Activated T-cell treated with anti-CD3 and anti-CD28 coated beads for 24 hours (primary cell): ENCODE measurements at regions not wholly inside any gene's neighbourhood (a gene's known extent, or its start where the extent isn't known, plus 50 kb on each side); places are given as distances from the start of the nearest gene placed in this dataset.
"Not testable (repeated sequence)": the region's sequence is repeated elsewhere in the genome, so short reads cannot be mapped to it uniquely, and the experiment has no call there.

Experiments used
- DNase-seq: peaks from one replicate; pipeline ENCODE4 v3.0.0-alpha.2; 2020; ENCODE audit warnings: low read depth

- DNase-seq: no peak
Measured at GRCh38 chr20:12201289-12201991, 283.7 kb downstream of the BTBD3 start.

GRCh38 chr20:12203399-12203798 lies 285.7 kb downstream of the BTBD3 start:
- DNase-seq: no peak

- no peak for DNase-seq
Measured at GRCh38 chr20:12203981-12204380, 286.3 kb downstream of the BTBD3 start.

DNA sequence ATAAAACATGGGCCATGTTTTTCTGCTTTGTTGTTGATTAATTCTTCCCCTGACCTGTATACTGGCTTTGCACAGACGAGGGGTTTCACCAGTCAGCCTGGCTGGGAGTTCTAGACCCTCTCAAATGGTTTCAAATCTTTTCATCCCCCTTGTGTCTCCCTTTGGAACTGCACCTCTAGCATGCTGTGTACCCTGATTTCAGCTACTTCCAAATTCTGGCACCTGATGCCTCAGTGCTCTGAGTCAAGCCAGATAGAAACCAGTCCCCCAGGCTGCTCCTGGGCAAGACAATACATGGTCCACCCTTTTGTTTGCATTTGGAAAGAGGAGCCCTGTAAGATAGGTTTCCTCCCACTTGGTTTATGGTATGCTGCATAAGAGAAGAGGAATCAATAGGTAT lies 290.2 kb downstream of the BTBD3 start:
- DNase-seq: no peak

- no peak for DNase-seq
Measured at GRCh38 chr20:12210591-12210990, 292.9 kb downstream of the BTBD3 start.

DNA sequence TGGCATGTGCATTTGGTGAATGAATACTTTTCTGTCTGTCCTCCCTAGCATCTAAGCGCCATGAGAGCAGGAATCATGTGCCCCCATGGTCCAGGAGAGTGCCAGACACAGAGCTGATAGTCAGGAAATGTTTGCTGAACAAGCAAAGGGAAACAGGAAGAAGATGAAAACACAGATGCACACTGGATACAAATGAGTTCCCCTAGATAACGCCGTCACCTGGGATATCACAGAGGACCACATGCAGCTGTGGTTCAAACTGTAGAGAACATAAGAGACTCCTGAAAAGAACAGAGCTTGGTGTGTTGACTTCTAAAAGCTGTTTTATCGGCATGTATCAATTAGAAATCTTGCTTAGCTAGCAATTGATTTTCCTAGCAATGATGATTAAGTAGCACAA lies 293.7 kb downstream of the BTBD3 start:
- no peak for DNase-seq

DNA sequence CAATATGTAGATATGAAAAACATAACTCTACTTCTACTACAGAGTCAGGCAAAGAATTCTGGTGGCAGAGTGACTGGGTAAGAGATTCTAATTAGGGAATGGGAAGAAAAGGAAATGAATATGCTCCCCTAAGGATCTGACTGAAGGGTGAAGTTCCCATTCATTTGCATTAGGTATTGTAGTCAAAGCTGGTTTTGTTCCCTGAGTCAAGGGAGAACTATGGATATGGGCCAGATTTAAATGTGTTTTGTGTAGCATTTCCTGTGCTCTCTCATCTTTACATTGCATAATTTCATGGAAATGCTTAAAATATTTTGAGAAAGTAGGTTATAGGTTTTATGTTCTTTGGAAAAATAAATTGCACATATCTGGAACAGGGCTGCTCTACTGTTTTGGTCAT lies 299.7 kb downstream of the BTBD3 start:
- no peak for DNase-seq

DNA sequence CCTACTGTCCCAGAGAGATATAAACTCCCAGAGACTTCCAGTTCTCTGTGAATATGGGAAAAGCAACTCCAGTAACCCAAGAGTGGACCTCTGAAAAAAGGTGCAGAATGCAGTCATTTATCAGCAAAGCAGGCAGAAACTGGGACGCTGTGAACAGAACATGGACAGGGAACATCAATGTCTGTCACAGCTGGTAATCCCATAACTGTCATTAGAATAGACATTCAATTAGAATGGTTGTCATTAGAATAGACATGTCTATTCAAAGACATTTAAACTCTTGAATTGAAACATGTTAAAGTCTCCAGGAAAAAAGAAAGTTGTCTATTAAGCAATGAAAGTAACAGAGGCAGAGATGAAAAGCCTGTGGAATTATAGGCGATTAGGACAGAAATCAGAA lies 302.1 kb downstream of the BTBD3 start:
- no peak for DNase-seq

DNA sequence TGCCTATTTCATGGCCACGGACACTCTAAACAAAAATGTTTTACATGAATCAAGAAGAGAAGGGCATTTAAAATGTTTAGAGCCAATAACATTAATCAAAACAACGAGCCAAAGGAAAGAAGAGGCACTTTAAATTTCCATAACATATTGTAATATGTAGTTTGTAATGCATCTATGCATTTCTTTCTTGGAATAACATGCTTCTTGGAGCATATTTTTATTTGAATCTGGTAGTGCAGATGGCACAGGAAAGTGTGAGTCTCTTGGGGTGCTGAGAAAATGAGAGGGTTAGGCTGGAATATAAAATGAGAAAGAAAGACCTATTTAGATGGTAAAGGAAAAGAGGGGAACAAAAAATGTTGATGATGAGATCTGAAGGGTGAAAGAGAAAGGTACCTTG lies 305.4 kb downstream of the BTBD3 start:
- no peak for DNase-seq

GRCh38 chr20:12225898-12226297 lies 308.2 kb downstream of the BTBD3 start:
- no peak for DNase-seq

DNA sequence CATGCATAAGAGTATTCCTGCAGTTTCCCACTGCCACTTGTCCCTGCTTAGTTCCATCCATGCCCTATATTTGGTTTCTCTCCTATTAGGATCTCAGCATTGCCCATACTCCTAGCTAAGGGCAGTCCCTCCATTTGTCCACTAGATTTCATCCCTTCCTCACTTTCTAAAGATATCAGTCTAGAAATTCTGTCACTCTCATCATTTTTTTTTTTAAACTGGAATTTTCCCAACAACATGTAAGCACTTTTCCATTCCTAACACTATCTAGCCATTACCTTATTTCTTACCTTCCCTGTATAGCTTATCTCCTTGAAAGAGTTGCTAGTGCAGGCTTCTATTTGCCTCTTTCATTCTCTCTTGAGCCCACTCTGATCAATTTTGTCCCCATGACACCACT lies 312.2 kb downstream of the BTBD3 start:
- DNase-seq: no peak

- DNase-seq: no peak
Measured at GRCh38 chr20:12237772-12238171, 320.1 kb downstream of the BTBD3 start.

DNA sequence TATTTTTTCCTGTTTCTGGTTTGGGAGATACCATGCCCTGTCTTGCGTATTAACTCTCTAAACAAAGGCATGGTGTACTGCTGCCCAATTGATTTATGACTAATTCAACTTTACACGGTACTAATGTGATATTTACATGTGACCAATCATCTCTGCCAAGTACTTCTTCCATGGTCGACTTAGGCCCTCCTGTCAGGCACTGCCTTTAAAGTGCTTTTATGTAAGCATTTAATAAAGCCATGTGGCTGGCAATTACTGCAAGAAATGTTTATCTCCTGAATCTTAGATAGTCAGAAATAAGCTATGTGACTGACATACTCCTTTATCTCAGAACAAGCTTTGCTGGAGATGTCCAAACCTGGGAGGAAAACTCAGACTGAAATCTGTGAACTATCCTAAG lies 323.4 kb downstream of the BTBD3 start:
- no peak for DNase-seq

DNA sequence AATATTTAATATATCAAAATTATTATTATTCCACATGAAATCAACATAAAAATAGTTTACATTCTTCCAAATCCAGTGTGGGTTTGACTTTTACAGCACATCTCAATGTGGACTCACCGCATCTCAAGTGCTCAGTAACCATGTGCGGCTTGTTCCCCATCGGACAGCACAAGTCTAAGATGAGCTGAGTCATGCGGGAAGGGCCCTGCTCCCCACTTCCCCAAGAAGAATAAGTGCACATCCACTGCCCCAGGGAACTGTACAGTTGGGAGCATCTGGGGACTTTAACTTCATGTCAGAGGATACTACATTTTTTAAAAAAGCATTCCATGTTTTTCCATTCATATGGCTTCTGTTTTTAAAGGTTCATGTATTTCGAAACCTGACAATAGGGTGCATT lies 325.6 kb downstream of the BTBD3 start:
- no peak for DNase-seq

DNA sequence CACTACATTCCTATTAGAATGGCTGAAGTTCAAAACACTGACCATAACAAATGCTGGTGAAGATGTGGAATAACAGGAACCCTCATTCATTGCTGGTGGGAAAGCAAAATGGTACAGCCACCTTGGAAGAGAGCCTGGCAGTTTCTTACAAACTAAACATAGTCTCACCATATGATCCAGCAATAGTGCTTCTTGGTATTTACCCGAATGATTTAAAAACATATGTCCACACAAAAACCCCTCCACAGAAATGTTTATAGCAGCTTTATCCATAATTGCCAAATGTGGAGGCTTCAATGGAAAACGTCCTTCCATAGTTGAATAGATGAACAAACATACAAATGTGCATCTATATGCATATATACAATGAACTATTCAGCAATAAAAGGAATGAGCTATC lies 330.8 kb downstream of the BTBD3 start:
- DNase-seq: no peak

- not testable (repeated sequence) for DNase-seq
Measured at GRCh38 chr20:12250661-12251060, 333.0 kb downstream of the BTBD3 start.

GRCh38 chr20:12252793-12253192 lies 335.1 kb downstream of the BTBD3 start:
- no peak for DNase-seq

GRCh38 chr20:12255461-12255970 lies 337.8 kb downstream of the BTBD3 start:
- no peak for DNase-seq

GRCh38 chr20:12256806-12257205 lies 339.1 kb downstream of the BTBD3 start:
- DNase-seq: no peak

GRCh38 chr20:12262747-12263146 lies 345.1 kb downstream of the BTBD3 start:
- no peak for DNase-seq

- DNase-seq: no peak
Measured at GRCh38 chr20:12264711-12265110, 347.0 kb downstream of the BTBD3 start.

- DNase-seq: no peak
Measured at GRCh38 chr20:12265662-12266061, 348.0 kb downstream of the BTBD3 start.

GRCh38 chr20:12269579-12269978 lies 351.9 kb downstream of the BTBD3 start:
- no peak for DNase-seq

DNA sequence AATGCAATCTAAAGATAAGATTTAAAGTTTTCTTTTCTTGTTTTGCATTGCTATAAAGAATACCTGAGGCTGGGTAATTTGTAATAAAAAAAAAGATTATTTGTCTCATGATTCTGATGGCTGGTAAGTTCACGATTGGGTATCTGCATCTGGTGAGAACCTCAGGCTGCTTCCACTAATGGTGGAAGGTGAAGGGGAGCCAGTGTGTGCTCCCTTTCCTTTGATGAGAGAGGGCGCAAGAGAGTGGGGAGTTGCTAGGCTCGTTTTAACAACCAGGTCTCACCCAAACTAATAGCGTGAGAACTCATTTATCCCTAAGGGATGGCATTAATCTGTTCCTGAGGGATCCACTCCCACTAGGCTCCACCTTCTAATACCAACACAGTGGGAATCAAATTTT lies 353.2 kb downstream of the BTBD3 start:
- DNase-seq: no peak
